HG02642 (cell line): ENCODE measurements at regions not wholly inside any gene's neighbourhood (a gene's known extent, or its start where the extent isn't known, plus 50 kb on each side); places are given as distances from the start of the nearest gene placed in this dataset.

Experiments used
- ATAC-seq: cut with Tn5 transposase; IDR thresholded peaks from one replicate; pipeline ENCODE4 v1.9.1; 2021; ENCODE audit warnings: mild to moderate bottlenecking; ENCODE audit not compliant: unreplicated experiment, poor library complexity

GRCh38 chr2:149849136-149849535 lies 261.6 kb upstream of the MMADHC start:
- no peak for ATAC-seq

GRCh38 chr2:149841396-149841795 lies 253.8 kb upstream of the MMADHC start:
- no peak for ATAC-seq

GRCh38 chr2:149832324-149832723 lies 244.7 kb upstream of the MMADHC start:
- no peak for ATAC-seq

GRCh38 chr2:149828520-149829210 lies 241.1 kb upstream of the MMADHC start:
- ATAC-seq: no peak

- no peak for ATAC-seq
Measured at GRCh38 chr2:149827585-149828126, 240.1 kb upstream of the MMADHC start.

- no peak for ATAC-seq
Measured at GRCh38 chr2:149826471-149827125, 239.0 kb upstream of the MMADHC start.

GRCh38 chr2:149825473-149825872 lies 237.9 kb upstream of the MMADHC start:
- no peak for ATAC-seq

- no peak for ATAC-seq
Measured at GRCh38 chr2:149824136-149824535, 236.6 kb upstream of the MMADHC start.

GRCh38 chr2:149819356-149819957 lies 231.9 kb upstream of the MMADHC start:
- ATAC-seq: no peak

GRCh38 chr2:149816756-149817551 lies 229.4 kb upstream of the MMADHC start:
- ATAC-seq: no peak

- ATAC-seq: no peak
Measured at GRCh38 chr2:149815941-149816340, 228.4 kb upstream of the MMADHC start.

GRCh38 chr2:149814901-149815300 lies 227.3 kb upstream of the MMADHC start:
- no peak for ATAC-seq

- ATAC-seq: no peak
Measured at GRCh38 chr2:149814049-149814448, 226.5 kb upstream of the MMADHC start.

- no peak for ATAC-seq
Measured at GRCh38 chr2:149808556-149808955, 221.0 kb upstream of the MMADHC start.

GRCh38 chr2:149806651-149807050 lies 219.1 kb upstream of the MMADHC start:
- ATAC-seq: no peak

- no peak for ATAC-seq
Measured at GRCh38 chr2:149800624-149801542, 213.3 kb upstream of the MMADHC start.

- ATAC-seq: no peak
Measured at GRCh38 chr2:149799013-149799705, 211.6 kb upstream of the MMADHC start.

GRCh38 chr2:149797030-149797429 lies 209.5 kb upstream of the MMADHC start:
- ATAC-seq: no peak

GRCh38 chr2:149789549-149789948 lies 202.0 kb upstream of the MMADHC start:
- ATAC-seq: no peak
